ENCODE measurements at regions not wholly inside any gene's neighbourhood (a gene's known extent, or its start where the extent isn't known, plus 50 kb on each side); places are given as distances from the start of the nearest gene placed in this dataset.

GRCh38 chr3:182405759-182406158 lies 387.5 kb upstream of the ATP11B start:
- no peak for TF ChIP-seq POLR2A (IDR thresholded peaks at IDR 0.05; ENCODE audit: low read length)
- no peak for TF ChIP-seq GATA1 (IDR thresholded peaks at IDR 0.05; ENCODE audit: low read depth, low read length)
